Erythroblast (primary cell): ENCODE measurements at regions not wholly inside any gene's neighbourhood (a gene's known extent, or its start where the extent isn't known, plus 50 kb on each side); places are given as distances from the start of the nearest gene placed in this dataset.

Experiments used
- GATA1 ChIP-seq: IDR thresholded peaks from 2 replicates; pipeline ENCODE4 v1.6.1; 2011; ENCODE audit warnings: low read depth, mild to moderate bottlenecking, control low read depth, low read length, moderate library complexity
- POLR2A ChIP-seq: IDR thresholded peaks from 2 replicates; pipeline ENCODE4 v1.6.1; 2011; ENCODE audit warnings: mild to moderate bottlenecking, low read length

- TF ChIP-seq POLR2A (no peak), GATA1 (no peak)
Observed at GRCh38 chrX:67207912-67208311, 335.9 kb upstream of the AR start.
